ENCODE measurements at regions not wholly inside any gene's neighbourhood (a gene's known extent, or its start where the extent isn't known, plus 50 kb on each side); places are given as distances from the start of the nearest gene placed in this dataset.
A peak's percentile ranks its signal among the peaks of the same experiment; 100 is the strongest.

GRCh38 chr15:66936861-66937582 lies 128.4 kb upstream of the SMAD3 start:
- DNase-seq: no peak
- Histone ChIP-seq H3K4me3 (ENCODE audit: low read depth, low read length) (peak overlapping the region; percentile 53), H3K27me3 (replicated peaks) (no peaks in the 10 kb centered on the region), H3K27ac (no peak overlapping the region), H3K36me3 (replicated peaks) (no peaks in the 10 kb centered on the region)
- no peak for TF ChIP-seq CTCF (IDR thresholded peaks at IDR 0.05; ENCODE audit: low read depth, low read length, missing control alignments)
- in situ Hi-C loops (cut with HindIII; ENCODE audit: low pct_ligation_motif_present, low sequenced_read_pairs): no loop called here

GRCh38 chr15:66937588-66937987 lies 127.8 kb upstream of the SMAD3 start:
- in situ Hi-C loops (cut with HindIII; ENCODE audit: low pct_ligation_motif_present, low sequenced_read_pairs): no loop called here

GRCh38 chr15:66938114-66938830 lies 127.1 kb upstream of the SMAD3 start:
- in situ Hi-C loops (cut with HindIII; ENCODE audit: low pct_ligation_motif_present, low sequenced_read_pairs): no loop called here
- DNase-seq: no peak

More at GRCh38 chr15:66937588-66937987, 127.8 kb upstream of the SMAD3 start:
- H3K36me3 ChIP-seq (replicated peaks): no peaks in the 10 kb centered on the region
- H3K4me3 ChIP-seq (ENCODE audit: low read depth, low read length): no peak overlapping the region
- H3K27ac ChIP-seq: no peak overlapping the region
- DNase-seq: no peak
- no peaks in the 10 kb centered on the region for H3K27me3 ChIP-seq (replicated peaks)
- no peak for TF ChIP-seq CTCF (IDR thresholded peaks at IDR 0.05; ENCODE audit: low read depth, low read length, missing control alignments)

GRCh38 chr15:66939016-66939415 lies 126.4 kb upstream of the SMAD3 start:
- H3K4me3 ChIP-seq (ENCODE audit: low read depth, low read length): no peak overlapping the region
- H3K27ac ChIP-seq: no peak overlapping the region
- no peak for DNase-seq
- in situ Hi-C loops (cut with HindIII; ENCODE audit: low pct_ligation_motif_present, low sequenced_read_pairs): no loop called here
- no peak for TF ChIP-seq CTCF (IDR thresholded peaks at IDR 0.05; ENCODE audit: low read depth, low read length, missing control alignments)
- H3K27me3 ChIP-seq (replicated peaks): no peaks in the 10 kb centered on the region
- H3K36me3 ChIP-seq (replicated peaks): no peaks in the 10 kb centered on the region

More at GRCh38 chr15:66938114-66938830, 127.1 kb upstream of the SMAD3 start:
- Histone ChIP-seq H3K4me3 (ENCODE audit: low read depth, low read length) (no peak overlapping the region), H3K27ac (no peak overlapping the region), H3K27me3 (replicated peaks) (no peaks in the 10 kb centered on the region), H3K36me3 (replicated peaks) (no peaks in the 10 kb centered on the region)
- no peak for TF ChIP-seq CTCF (IDR thresholded peaks at IDR 0.05; ENCODE audit: low read depth, low read length, missing control alignments)

GRCh38 chr15:66939451-66940023 lies 125.9 kb upstream of the SMAD3 start:
- no peak for DNase-seq
- no peak overlapping the region for H3K27ac ChIP-seq
- in situ Hi-C loops (cut with HindIII; ENCODE audit: low pct_ligation_motif_present, low sequenced_read_pairs): no loop called here
- no peaks in the 10 kb centered on the region for H3K27me3 ChIP-seq (replicated peaks)
- H3K4me3 ChIP-seq (ENCODE audit: low read depth, low read length): no peak overlapping the region
- no peak for TF ChIP-seq CTCF (IDR thresholded peaks at IDR 0.05; ENCODE audit: low read depth, low read length, missing control alignments)
- H3K36me3 ChIP-seq (replicated peaks): no peaks in the 10 kb centered on the region
